H1 (cell line): ENCODE measurements at regions not wholly inside any gene's neighbourhood (a gene's known extent, or its start where the extent isn't known, plus 50 kb on each side); places are given as distances from the start of the nearest gene placed in this dataset.

Source experiments
- CTCF ChIA-PET: fragments of 300-600 bp; sonication (Branson Sonifier 250); formaldehyde crosslinking; loops from one replicate; lab custom pipeline; 2021; ENCODE audit not compliant: partially characterized antibody; lab: Charles Lee
- POLR2A ChIA-PET: fragments of 300-600 bp; sonication (Branson Sonifier 250); formaldehyde crosslinking; loops from one replicate; lab custom pipeline; 2021; ENCODE audit warnings: inconsistent platforms; ENCODE audit not compliant: partially characterized antibody; lab: Charles Lee
- DNase-seq, 2 experiments: peaks; one replicate each; pipeline versions ENCODE4 v3.0.0 to v3.0.0-alpha.2; 2010 to 2022; ENCODE audit warnings: low spot score in 2 of 2, low read depth in 1 of 2, mixed read lengths in 1 of 2
- FAIRE-seq: peaks from 2 replicates; lab custom pipeline; 2011; peaks lifted over from hg19 to GRCh38; lab: Jason Lieb, UNC
- H2AFZ ChIP-seq: 2 replicates; pipeline ENCODE4 v1.8.1; 2012; ENCODE audit warnings: low read length, inconsistent platforms
- H2AK5ac ChIP-seq: 2 replicates; pipeline ENCODE4 v1.6.1; 2013; ENCODE audit warnings: low read depth, low read length
- H2BK120ac ChIP-seq: replicated peaks from 2 replicates; pipeline ENCODE3; 2013; ENCODE audit warnings: low read depth, low read length, inconsistent platforms
- H2BK12ac ChIP-seq: 2 replicates; pipeline ENCODE4 v1.6.1; 2013; ENCODE audit warnings: low read depth, low read length
- H2BK15ac ChIP-seq: 2 replicates; pipeline ENCODE4 v1.6.1; 2013; ENCODE audit warnings: low read length
- H2BK20ac ChIP-seq: 2 replicates; pipeline ENCODE4 v1.6.1; 2013; ENCODE audit warnings: low read length
- H2BK5ac ChIP-seq: 2 replicates; pipeline ENCODE4 v1.6.1; 2013; ENCODE audit warnings: low read depth, low read length
- H3K14ac ChIP-seq: 2 replicates; pipeline ENCODE4 v1.6.1; 2013; ENCODE audit warnings: inconsistent platforms; ENCODE audit not compliant: insufficient read length
- H3K18ac ChIP-seq: 2 replicates; pipeline ENCODE4 v1.6.1; 2013; ENCODE audit warnings: low read length; ENCODE audit errors: extremely low read depth
- H3K23ac ChIP-seq: 2 replicates; pipeline ENCODE4 v1.6.1; 2013; ENCODE audit warnings: inconsistent platforms; ENCODE audit not compliant: insufficient read length
- H3K23me2 ChIP-seq: 2 replicates; pipeline ENCODE4 v1.6.1; 2013; ENCODE audit warnings: low read depth, low read length
- H3K27ac ChIP-seq: 2 replicates; pipeline ENCODE4 v1.6.1; 2011; ENCODE audit warnings: low read depth, low read length, inconsistent platforms
- H3K27me3 ChIP-seq, 4 experiments: replicated peaks in 1 of 4; 1 replicate in 1 of 4; 2 replicates in 3 of 4; pipeline versions ENCODE4 v1.6.1 to v1.8.1; 2011 to 2013; ENCODE audit warnings: low read length in 3 of 4, mild to moderate bottlenecking in 3 of 4, inconsistent platforms in 2 of 4, mixed read lengths in 2 of 4, moderate library complexity in 1 of 4; ENCODE audit not compliant: control insufficient read depth in 3 of 4, insufficient read depth in 3 of 4; ENCODE audit errors: extremely low read depth in 1 of 4
- H3K36me3 ChIP-seq, 4 experiments: 2 replicates each; pipeline versions ENCODE4 v1.6.1 to v1.8.1; 2011 to 2013; ENCODE audit warnings: mild to moderate bottlenecking in 4 of 4, low read length in 3 of 4, moderate library complexity in 2 of 4, control low read depth in 1 of 4, inconsistent platforms in 1 of 4; ENCODE audit not compliant: insufficient read depth in 4 of 4, control insufficient read depth in 2 of 4
- H3K4ac ChIP-seq: replicated peaks from 2 replicates; pipeline ENCODE3; 2013; ENCODE audit warnings: low read length, low read depth, mixed read lengths, inconsistent platforms; ENCODE audit not compliant: insufficient read length
- H3K4me1 ChIP-seq, 4 experiments: replicated peaks in 1 of 4; 1 replicate in 1 of 4; 2 replicates in 3 of 4; pipeline versions ENCODE4 v1.6.1 to v1.8.1; 2011 to 2013; ENCODE audit warnings: low read length in 3 of 4, inconsistent platforms in 2 of 4, mixed read lengths in 1 of 4; ENCODE audit not compliant: insufficient read depth in 4 of 4, control insufficient read depth in 3 of 4
- H3K4me2 ChIP-seq, 2 experiments: 2 replicates each; pipeline versions ENCODE4 v1.6.1 to v1.8.1; 2011 to 2013; ENCODE audit warnings: low read depth in 2 of 2, low read length in 2 of 2, control low read depth in 1 of 2, inconsistent platforms in 1 of 2, mild to moderate bottlenecking in 1 of 2; ENCODE audit not compliant: insufficient read depth in 1 of 2
- H3K4me3 ChIP-seq, 4 experiments: fragments of 200-600, 300-600 bp in 1 of 4; sonication (generic), shearing (Covaris generic), sonication (Bioruptor Twin) in 1 of 4; 2 replicates each; pipeline versions ENCODE4 v1.5.1 to v1.8.1; 2011 to 2016; ENCODE audit warnings: low read length in 4 of 4, low read depth in 3 of 4, control low read depth in 2 of 4, inconsistent platforms in 2 of 4, mild to moderate bottlenecking in 2 of 4, mixed read lengths in 1 of 4, moderate library complexity in 1 of 4; ENCODE audit not compliant: insufficient read depth in 2 of 4; ENCODE audit errors: extremely low read depth in 1 of 4
- H3K56ac ChIP-seq: replicated peaks from 2 replicates; pipeline ENCODE3; 2013; ENCODE audit warnings: low read depth, mild to moderate bottlenecking, mixed read lengths, low read length, inconsistent platforms; ENCODE audit not compliant: insufficient read length
- H3K79me1 ChIP-seq: 2 replicates; pipeline ENCODE4 v1.6.1; 2013; ENCODE audit warnings: low read depth, low read length, control low read depth
- H3K79me2 ChIP-seq, 2 experiments: 2 replicates each; pipeline versions ENCODE4 v1.6.1 to v1.8.1; 2012 to 2013; ENCODE audit warnings: low read length in 2 of 2, mild to moderate bottlenecking in 2 of 2, inconsistent platforms in 1 of 2; ENCODE audit not compliant: insufficient read depth in 2 of 2, control insufficient read depth in 1 of 2
- H3K9ac ChIP-seq, 4 experiments: replicated peaks in 1 of 4; 1 replicate in 1 of 4; 2 replicates in 3 of 4; pipeline versions ENCODE4 v1.6.1 to v1.8.1; 2011 to 2013; ENCODE audit warnings: low read depth in 3 of 4, low read length in 3 of 4, control low read depth in 2 of 4, mild to moderate bottlenecking in 2 of 4, moderate library complexity in 2 of 4, inconsistent platforms in 1 of 4; ENCODE audit errors: extremely low read depth in 1 of 4
- H3K9me3 ChIP-seq, 2 experiments: 2 replicates each; pipeline versions ENCODE4 v1.6.1 to v1.8.1; 2012 to 2013; ENCODE audit warnings: mild to moderate bottlenecking in 2 of 2, moderate library complexity in 2 of 2, control low read depth in 1 of 2, inconsistent platforms in 1 of 2, low read depth in 1 of 2, low read length in 1 of 2, mixed read lengths in 1 of 2; ENCODE audit not compliant: insufficient read depth in 2 of 2
- H4K20me1 ChIP-seq, 2 experiments: replicated peaks in 1 of 2; 2 replicates each; pipeline versions ENCODE3 to v1.8.1; 2011 to 2013; ENCODE audit warnings: inconsistent platforms in 2 of 2, low read length in 2 of 2, mild to moderate bottlenecking in 1 of 2; ENCODE audit not compliant: insufficient read depth in 2 of 2, control insufficient read depth in 1 of 2
- H4K5ac ChIP-seq: 2 replicates; pipeline ENCODE4 v1.6.1; 2013; ENCODE audit warnings: low read length, low read depth, mixed read lengths, inconsistent platforms; ENCODE audit not compliant: insufficient read length
- H4K8ac ChIP-seq: 2 replicates; pipeline ENCODE4 v1.8.0; 2013; ENCODE audit warnings: mild to moderate bottlenecking, moderate library complexity, low read length, inconsistent platforms; ENCODE audit not compliant: insufficient read depth; ENCODE audit errors: extremely low read depth
- H4K91ac ChIP-seq: replicated peaks from 2 replicates; pipeline ENCODE3; 2013; ENCODE audit warnings: low read length, mixed read lengths, inconsistent platforms; ENCODE audit not compliant: insufficient read length
- CBX5 ChIP-seq: fragments of 300-800, 300-1000 bp; sonication (generic); IDR thresholded peaks from 2 replicates; pipeline ENCODE4 v1.7.1; 2016; ENCODE audit warnings: antibody characterized with exemption, low read length, low read depth
- WGBS, 2 experiments: shearing (Covaris generic) in 1 of 2; methylation state at CpG; one replicate each; pipeline versions ENCODE4 v1.1.6 to v1.1.7; 2013 to 2015; ENCODE audit warnings: low lambda C conversion rate in 2 of 2, mixed read lengths in 2 of 2, inconsistent platforms in 1 of 2, low coverage in 1 of 2, missing lambda C conversion rate in 1 of 2; ENCODE audit not compliant: insufficient replicate concordance in 2 of 2, insufficient coverage in 1 of 2, insufficient read length in 1 of 2; ENCODE audit errors: extremely low coverage in 1 of 2, missing lambda C conversion rate in 1 of 2; 5-methylcytosine and 5-hydroxymethylcytosine counted together

- DNase-seq: no peak
- Histone ChIP-seq H3K36me3 (no peaks in the 10 kb centered on the region), H3K27me3 (no peaks in the 10 kb centered on the region), H2AFZ (no peak overlapping the region), H2BK5ac (no peak overlapping the region), H3K23ac (no peak overlapping the region), H3K27ac (no peak overlapping the region), H2BK12ac (no peak overlapping the region), H3K79me2 (no peaks in the 10 kb centered on the region), H3K79me1 (no peaks in the 10 kb centered on the region), H3K56ac (no peak overlapping the region), H2AK5ac (no peak overlapping the region), H3K4me3 (no peak overlapping the region), H3K4me1 (no peaks in the 10 kb centered on the region), H2BK120ac (no peak overlapping the region), H4K20me1 (no peaks in the 10 kb centered on the region), H3K9me3 (no peaks in the 10 kb centered on the region; a peak in 1 of 4 replicates), H4K8ac (no peak overlapping the region), H2BK15ac (no peak overlapping the region), H3K23me2 (no peaks in the 10 kb centered on the region), H4K91ac (no peak overlapping the region), H3K14ac (no peak overlapping the region), H4K5ac (no peak overlapping the region), H3K18ac (no peak overlapping the region), H2BK20ac (no peak overlapping the region), H3K4ac (no peak overlapping the region), H3K9ac (no peak overlapping the region), H3K4me2 (no peak overlapping the region)
- WGBS, 2 experiments: 80% methylated on average over 1 of the region's 1 CpG; no CpG with 5 or more reads in 1 of the 2 experiments
- TF ChIP-seq CBX5: no peak
- ChIA-PET POLR2A (no interaction called here), CTCF (no interaction called here)
- FAIRE-seq: no peak
Observed at GRCh38 chr1:221122501-221122900, 243.3 kb downstream of the HLX start.
